ENCODE measurements at regions not wholly inside any gene's neighbourhood (a gene's known extent, or its start where the extent isn't known, plus 50 kb on each side); places are given as distances from the start of the nearest gene placed in this dataset.
"Not testable (repeated sequence)": the region's sequence is repeated elsewhere in the genome, so short reads cannot be mapped to it uniquely, and the experiment has no call there.

- intact Hi-C loops (cut with DNase I; ENCODE audit: low total_unique reads) = no loop called here
- Histone ChIP-seq H3K9me3 (peaks cover 0 to 7% of the 10 kb centered on the region in 2 donors), H3K27ac (no peak overlapping the region), H3K36me3 (no peaks in the 10 kb centered on the region), H3K27me3 (no peaks in the 10 kb centered on the region), H3K4me1 (no peaks in the 10 kb centered on the region), H3K4me3 (no peak overlapping the region)
- TF ChIP-seq POLR2A (IDR thresholded peaks at IDR 0.05) = no peak
- DNase-seq (ENCODE audit: low spot score in 2 of 2) = no peak
These were observed 753.4 kb upstream of the DEFB115 start for GRCh38 chr20:30503992-30504570.

- no peak for TF ChIP-seq CTCF (IDR thresholded peaks at IDR 0.05)
- no peak for TF ChIP-seq POLR2AphosphoS5 (IDR thresholded peaks at IDR 0.05)
- TF ChIP-seq POLR2A (IDR thresholded peaks at IDR 0.05) = no peak
- intact Hi-C loops (cut with DNase I; ENCODE audit: low total_unique reads) = no loop called here
- Histone ChIP-seq H3K36me3 (no peaks in the 10 kb centered on the region), H3K27ac (no peak overlapping the region), H3K4me3 (no peak overlapping the region), H3K27me3 (no peaks in the 10 kb centered on the region), H3K4me1 (no peaks in the 10 kb centered on the region), H3K9me3 (peaks cover 0 to 7% of the 10 kb centered on the region in 2 donors)
- DNase-seq (ENCODE audit: low spot score in 2 of 2) = no peak
These were observed 751.9 kb upstream of the DEFB115 start for GRCh38 chr20:30505566-30505965.

- no peak for TF ChIP-seq POLR2A (IDR thresholded peaks at IDR 0.05)
- no peak for TF ChIP-seq POLR2AphosphoS5 (IDR thresholded peaks at IDR 0.05)
- TF ChIP-seq CTCF (IDR thresholded peaks at IDR 0.05) = no peak
- H3K36me3 ChIP-seq = no peaks in the 10 kb centered on the region
- H3K27me3 ChIP-seq = no peaks in the 10 kb centered on the region
- intact Hi-C loops (cut with DNase I; ENCODE audit: low total_unique reads) = no loop called here
- peaks cover 2 to 4% of the 10 kb centered on the region in 2 donors for H3K9me3 ChIP-seq
- H3K27ac ChIP-seq = no peak overlapping the region
- no peak for DNase-seq (ENCODE audit: low spot score in 2 of 2)
- no peak overlapping the region for H3K4me3 ChIP-seq
- no peaks in the 10 kb centered on the region for H3K4me1 ChIP-seq
These were observed 751.4 kb upstream of the DEFB115 start for GRCh38 chr20:30506100-30506499.

GRCh38 chr20:30508382-30508781, 749.1 kb upstream of the DEFB115 start:
- DNase-seq (ENCODE audit: low spot score in 2 of 2); H3K4me1 ChIP-seq; intact Hi-C loops (cut with DNase I; ENCODE audit: low total_unique reads); H3K27ac ChIP-seq; H3K36me3 ChIP-seq; H3K4me3 ChIP-seq; H3K27me3 ChIP-seq: not testable (repeated sequence)
- H3K9me3 ChIP-seq = peaks cover 12 to 16% of the 10 kb centered on the region in 2 donors

- no peaks in the 10 kb centered on the region for H3K4me1 ChIP-seq
- H3K9me3 ChIP-seq = peaks cover 17 to 19% of the 10 kb centered on the region in 2 donors
- no peaks in the 10 kb centered on the region for H3K36me3 ChIP-seq
- intact Hi-C loops (cut with DNase I; ENCODE audit: low total_unique reads) = no loop called here
- no peak overlapping the region for H3K4me3 ChIP-seq
- no peaks in the 10 kb centered on the region for H3K27me3 ChIP-seq
- TF ChIP-seq POLR2A (IDR thresholded peaks at IDR 0.05) = no peak
- TF ChIP-seq POLR2AphosphoS5 (IDR thresholded peaks at IDR 0.05) = no peak
- TF ChIP-seq CTCF (IDR thresholded peaks at IDR 0.05) = no peak
- DNase-seq (ENCODE audit: low spot score in 2 of 2) = no peak
- H3K27ac ChIP-seq = no peak overlapping the region
These were observed 746.0 kb upstream of the DEFB115 start for GRCh38 chr20:30511322-30512030.

GRCh38 chr20:30513050-30513628, 744.3 kb upstream of the DEFB115 start:
- Histone ChIP-seq H3K4me1 (no peaks in the 10 kb centered on the region), H3K9me3 (peaks cover 15 to 17% of the 10 kb centered on the region in 2 donors), H3K36me3 (no peaks in the 10 kb centered on the region), H3K4me3 (no peak overlapping the region), H3K27me3 (no peaks in the 10 kb centered on the region), H3K27ac (no peak overlapping the region)
- TF ChIP-seq POLR2A (IDR thresholded peaks at IDR 0.05) (no peak), POLR2AphosphoS5 (IDR thresholded peaks at IDR 0.05) (no peak), CTCF (IDR thresholded peaks at IDR 0.05) (no peak)
- intact Hi-C loops (cut with DNase I; ENCODE audit: low total_unique reads) = no loop called here
- no peak for DNase-seq (ENCODE audit: low spot score in 2 of 2)

- H3K4me1 ChIP-seq; DNase-seq (ENCODE audit: low spot score in 2 of 2); H3K27me3 ChIP-seq; H3K27ac ChIP-seq; H3K4me3 ChIP-seq; intact Hi-C loops (cut with DNase I; ENCODE audit: low total_unique reads); H3K36me3 ChIP-seq: not testable (repeated sequence)
- H3K9me3 ChIP-seq = peaks cover 15 to 17% of the 10 kb centered on the region in 2 donors
These were observed 741.5 kb upstream of the DEFB115 start for GRCh38 chr20:30515915-30516314.

- H3K27me3 ChIP-seq; DNase-seq (ENCODE audit: low spot score in 2 of 2); H3K4me1 ChIP-seq; H3K9me3 ChIP-seq; H3K36me3 ChIP-seq; H3K27ac ChIP-seq; intact Hi-C loops (cut with DNase I; ENCODE audit: low total_unique reads); H3K4me3 ChIP-seq: not testable (repeated sequence)
These were observed 738.6 kb upstream of the DEFB115 start for GRCh38 chr20:30518906-30519305.

Data from breast epithelium (tissue), 4 donors.